Suprapubic skin (tissue), 3 donors: ENCODE measurements at regions not wholly inside any gene's neighbourhood (a gene's known extent, or its start where the extent isn't known, plus 50 kb on each side); places are given as distances from the start of the nearest gene placed in this dataset.

Source experiments
- CTCF ChIP-seq, 2 donors: fragments of 200-600 bp in 1 of 2; fragments of 450-650 bp in 1 of 2; sonication (generic) in 1 of 2; IDR thresholded peaks; one replicate each; pipeline ENCODE4 v1.5.1; 2016 to 2019; ENCODE audit warnings: antibody characterized with exemption in 2 of 2, mild to moderate bottlenecking in 1 of 2, moderate library complexity in 1 of 2
- POLR2A ChIP-seq, 2 donors: fragments of 450-650 bp; IDR thresholded peaks; one replicate each; pipeline ENCODE4 v1.6.1; 2017; ENCODE audit warnings: antibody characterized with exemption in 2 of 2, mild to moderate bottlenecking in 2 of 2, moderate library complexity in 2 of 2

GRCh38 chr1:222127526-222128152, 385.8 kb upstream of the DUSP10 start:
- no peak for TF ChIP-seq CTCF (IDR thresholded peaks at IDR 0.05)
- TF ChIP-seq POLR2A (IDR thresholded peaks at IDR 0.05) = no peak
